ENCODE measurements at regions not wholly inside any gene's neighbourhood (a gene's known extent, or its start where the extent isn't known, plus 50 kb on each side); places are given as distances from the start of the nearest gene placed in this dataset.

GRCh38 chr11:92861634-92862033 lies 107.8 kb upstream of the MTNR1B start:
- TF ChIP-seq USF1 (IDR thresholded peaks at IDR 0.05), result no peak
- no peak for TF ChIP-seq EP300 (IDR thresholded peaks at IDR 0.05; ENCODE audit: borderline replicate concordance)
- no peak for TF ChIP-seq CEBPB (IDR thresholded peaks at IDR 0.05)
- TF ChIP-seq TEAD4 (IDR thresholded peaks at IDR 0.05), result no peak
- no peak for TF ChIP-seq TCF12 (IDR thresholded peaks at IDR 0.05; ENCODE audit: low read depth)
- no peak for TF ChIP-seq CREB1 (IDR thresholded peaks at IDR 0.05; ENCODE audit: low read depth)
